ENCODE measurements at regions not wholly inside any gene's neighbourhood (a gene's known extent, or its start where the extent isn't known, plus 50 kb on each side); places are given as distances from the start of the nearest gene placed in this dataset.
A peak's percentile ranks its signal among the peaks of the same experiment; 100 is the strongest.
"Not testable (repeated sequence)": the region's sequence is repeated elsewhere in the genome, so short reads cannot be mapped to it uniquely, and the experiment has no call there.

DNA sequence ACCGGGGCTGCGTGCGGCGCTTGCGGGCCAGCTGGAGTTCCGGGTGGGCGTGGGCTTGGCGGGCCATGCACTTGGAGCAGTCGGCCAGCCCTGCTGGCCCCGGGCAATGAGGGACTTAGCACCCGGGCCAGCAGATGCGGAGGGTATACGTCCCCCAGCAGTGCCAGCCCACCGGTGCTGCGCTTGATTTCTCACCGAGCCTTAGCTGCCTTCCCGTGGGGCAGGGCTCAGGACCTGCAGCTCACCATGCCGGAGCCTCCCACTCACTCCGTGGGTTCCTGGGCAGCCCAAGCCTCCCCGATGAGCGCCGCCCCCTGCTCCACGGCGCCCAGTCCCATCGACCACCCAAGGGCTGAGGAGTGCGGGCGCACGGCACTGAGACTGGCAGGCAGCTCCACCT lies 51.4 kb upstream of the INPP4B start:
- DNase-seq (ENCODE audit: low read depth in 4 of 4, low spot score in 3 of 4) = not testable (repeated sequence)

- DNase-seq (ENCODE audit: low read depth in 4 of 4, low spot score in 3 of 4) = no peak
Measured at GRCh38 chr4:142900622-142901021, 54.5 kb upstream of the INPP4B start.

DNA sequence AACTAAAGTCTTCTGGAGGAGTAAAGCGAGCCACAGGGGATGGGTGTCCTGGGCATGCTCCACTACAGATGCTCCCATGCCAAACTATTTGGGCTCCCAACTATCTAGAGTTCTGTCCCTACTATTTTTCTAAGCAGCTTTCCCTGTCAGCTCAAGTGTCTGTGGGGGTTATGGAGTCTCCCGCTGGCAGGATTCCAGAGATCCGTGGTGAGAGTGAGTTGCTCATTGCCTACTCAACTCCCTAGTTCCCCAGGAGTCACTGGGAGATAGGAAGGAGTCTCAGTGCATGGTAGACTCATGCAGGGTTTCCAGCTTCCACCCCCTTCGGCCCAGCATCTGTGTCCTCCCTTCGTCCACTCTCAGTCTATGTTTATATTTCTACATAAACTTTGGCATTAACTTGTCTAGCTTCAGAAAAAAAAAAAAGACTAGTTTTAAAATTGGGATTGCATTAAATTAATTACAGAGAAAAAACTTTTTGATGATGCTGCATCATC lies 55.1 kb upstream of the INPP4B start:
- no peak for DNase-seq (ENCODE audit: low read depth in 4 of 4, low spot score in 3 of 4)

DNA sequence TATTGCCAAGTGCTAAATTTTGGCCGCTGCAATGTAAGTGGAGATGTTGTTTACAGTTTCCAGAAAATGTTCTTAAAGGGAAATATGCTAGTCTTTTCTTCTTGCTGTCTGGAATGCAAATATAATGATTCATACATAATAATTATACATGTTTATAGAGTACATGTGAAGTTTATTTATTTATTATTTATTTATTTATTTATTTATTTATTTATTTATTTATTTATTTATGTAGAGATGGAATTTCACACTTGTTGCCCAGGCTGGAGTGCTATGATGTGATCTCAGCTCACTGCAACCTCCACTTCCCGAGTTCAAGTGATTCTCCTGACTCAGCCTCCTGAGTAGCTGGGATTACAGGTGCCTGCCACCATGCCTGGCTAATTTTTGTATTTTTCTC lies 57.5 kb upstream of the INPP4B start:
- not testable (repeated sequence) for DNase-seq (ENCODE audit: low read depth in 4 of 4, low spot score in 3 of 4)

- no peak for DNase-seq (ENCODE audit: low read depth in 4 of 4, low spot score in 3 of 4)
Measured at GRCh38 chr4:142909908-142910307, 63.8 kb upstream of the INPP4B start.

- DNase-seq (ENCODE audit: low read depth in 4 of 4, low spot score in 3 of 4) = no peak
Measured at GRCh38 chr4:142913034-142913433, 66.9 kb upstream of the INPP4B start.

- DNase-seq (ENCODE audit: low read depth in 4 of 4, low spot score in 3 of 4) = no peak
Measured at GRCh38 chr4:142913461-142914030, 67.4 kb upstream of the INPP4B start.

DNA sequence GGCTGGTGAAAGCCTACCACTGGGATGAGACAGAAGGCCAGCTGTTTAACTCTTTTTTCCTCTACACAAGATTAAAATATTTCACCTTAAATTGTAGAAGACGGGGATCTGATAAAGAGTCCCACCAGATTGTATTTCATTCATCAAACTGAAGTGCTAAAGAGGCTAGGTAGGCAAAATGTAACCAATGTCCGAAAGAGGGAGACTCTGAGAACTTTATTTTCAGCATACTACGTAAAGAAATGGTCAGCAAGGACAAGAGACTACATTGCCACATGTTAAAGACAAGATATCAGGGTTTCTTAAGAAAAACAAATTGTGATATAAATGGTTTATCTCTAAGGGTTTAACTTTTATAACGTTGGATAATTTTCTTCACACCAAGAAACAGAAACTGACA lies 71.6 kb upstream of the INPP4B start:
- DNase-seq (ENCODE audit: low read depth in 4 of 4, low spot score in 3 of 4) = no peak

DNA sequence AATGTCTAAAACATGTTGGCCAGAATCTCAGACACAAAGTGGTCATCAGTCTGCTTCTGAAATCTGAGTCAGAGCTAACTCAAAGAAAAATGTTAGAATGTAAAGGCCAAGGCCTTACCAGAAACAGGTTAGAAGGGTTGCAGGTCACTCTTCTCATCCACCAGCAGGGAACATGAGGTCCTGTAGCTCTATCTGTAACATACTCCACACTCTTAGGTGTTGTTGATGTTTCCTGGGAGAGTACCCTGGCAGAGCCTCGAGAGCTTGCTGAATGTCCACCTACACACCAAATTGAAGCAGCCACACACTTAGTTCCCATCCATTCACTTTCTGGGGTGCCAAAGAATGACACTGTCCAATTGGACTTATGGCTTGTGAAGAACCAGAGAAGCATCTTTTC lies 76.6 kb upstream of the INPP4B start:
- no peak for DNase-seq (ENCODE audit: low read depth in 4 of 4, low spot score in 3 of 4)

- no peak for DNase-seq (ENCODE audit: low read depth in 4 of 4, low spot score in 3 of 4)
Measured at GRCh38 chr4:142923619-142924018, 77.5 kb upstream of the INPP4B start.

- DNase-seq (ENCODE audit: low read depth in 4 of 4, low spot score in 3 of 4) = no peak
Measured at GRCh38 chr4:142925161-142925560, 79.1 kb upstream of the INPP4B start.

- no peak for DNase-seq (ENCODE audit: low read depth in 4 of 4, low spot score in 3 of 4)
Measured at GRCh38 chr4:142927721-142928120, 81.6 kb upstream of the INPP4B start.

DNA sequence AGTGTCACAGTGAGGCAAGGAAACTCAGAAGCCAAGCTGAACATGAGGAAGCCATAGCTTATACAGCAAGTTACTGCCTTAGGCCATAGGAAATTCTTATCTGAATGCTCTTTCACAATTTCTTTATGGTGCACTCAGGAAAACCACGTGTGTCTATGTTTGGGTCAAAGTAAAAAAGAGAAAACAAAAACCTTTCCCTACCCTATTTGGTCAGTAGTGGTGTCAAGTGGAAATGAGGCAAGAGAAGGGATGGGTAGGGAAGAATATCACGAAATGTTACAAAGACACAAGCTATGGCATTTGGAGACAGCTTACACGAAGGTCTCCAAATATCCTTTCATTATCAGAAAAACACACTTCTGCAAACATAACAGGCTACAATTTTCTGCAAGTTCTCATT lies 83.4 kb upstream of the INPP4B start:
- DNase-seq (ENCODE audit: low read depth in 4 of 4, low spot score in 3 of 4) = no peak

DNA sequence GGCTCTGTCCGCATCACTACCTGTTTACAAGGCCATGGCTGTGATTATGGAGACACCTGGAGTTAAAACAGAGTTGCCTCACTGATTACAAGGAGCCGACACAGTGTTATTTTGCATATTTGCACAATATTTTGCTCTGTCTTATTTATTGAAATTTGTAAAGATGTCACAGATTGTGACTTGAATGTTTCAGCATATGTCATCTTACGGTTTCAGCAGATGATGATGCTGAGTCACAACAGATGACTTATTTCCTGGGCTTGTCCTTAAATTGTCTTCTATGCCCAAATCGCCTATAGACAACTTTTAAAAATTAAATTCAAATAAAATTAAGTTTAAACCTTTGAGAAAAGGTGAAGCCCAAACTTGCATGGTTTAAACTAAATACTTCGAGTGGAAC lies 87.1 kb upstream of the INPP4B start:
- DNase-seq (ENCODE audit: low read depth in 4 of 4, low spot score in 3 of 4) = no peak

- DNase-seq (ENCODE audit: low read depth in 4 of 4, low spot score in 3 of 4) = peak in 1 of 4 donors; percentile 14
Measured at GRCh38 chr4:142940425-142941330, 94.6 kb upstream of the INPP4B start.

DNA sequence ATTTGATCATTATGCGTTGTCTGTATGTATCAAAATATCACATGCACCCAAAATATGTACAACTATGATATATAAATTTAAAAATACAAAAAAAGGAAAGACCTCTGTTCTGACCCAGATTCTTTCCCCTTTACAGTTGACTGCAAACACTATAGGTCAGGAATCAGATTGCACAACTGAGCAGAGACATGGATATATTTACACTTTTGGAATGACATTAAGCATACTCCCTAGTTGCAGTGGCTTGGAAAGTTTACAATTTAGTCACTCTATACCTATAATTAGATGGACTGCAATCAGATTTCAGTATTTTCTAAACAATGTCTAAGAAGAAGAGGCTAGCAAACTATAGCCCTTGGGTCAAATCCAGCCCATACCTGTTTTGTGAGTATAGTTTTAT lies 98.5 kb upstream of the INPP4B start:
- DNase-seq (ENCODE audit: low read depth in 4 of 4, low spot score in 3 of 4) = no peak

DNA sequence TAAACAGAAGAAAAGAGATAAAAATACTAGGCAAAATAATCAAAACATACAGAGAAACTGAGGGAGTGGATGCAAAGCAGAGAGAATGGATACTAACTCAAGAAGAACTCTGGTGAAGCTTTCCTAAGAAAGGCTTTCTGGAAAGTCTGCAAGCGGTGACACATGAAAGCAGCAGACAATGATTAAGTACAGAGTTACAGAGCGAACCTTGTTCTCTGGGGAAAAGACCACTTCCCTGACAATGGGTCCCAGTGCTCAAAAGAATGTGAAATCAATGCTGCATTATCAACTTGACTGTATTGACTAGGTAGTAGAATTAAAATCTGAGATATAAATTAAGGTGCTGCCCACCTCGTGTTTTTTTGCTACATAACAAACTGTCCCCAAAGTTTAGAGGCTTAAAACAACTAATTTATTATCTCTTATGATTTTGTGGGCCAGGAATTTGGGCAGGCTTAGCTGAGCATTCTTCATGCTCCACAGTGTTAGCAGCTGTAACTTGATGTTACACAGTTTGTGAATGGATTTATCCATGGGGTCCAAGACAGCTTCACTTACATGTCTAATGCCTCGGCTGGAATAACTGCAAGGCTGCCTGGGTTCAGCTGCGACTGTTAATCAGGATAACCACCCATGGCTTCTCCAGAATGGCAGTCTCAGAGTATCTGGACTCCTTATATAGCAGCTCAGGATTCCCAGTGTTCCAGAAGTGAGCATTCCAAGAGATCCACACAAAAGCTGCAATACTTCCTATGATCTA lies 106.9 kb upstream of the INPP4B start:
- DNase-seq (ENCODE audit: low read depth in 4 of 4, low spot score in 3 of 4) = no peak

- no peak for DNase-seq (ENCODE audit: low read depth in 4 of 4, low spot score in 3 of 4)
Measured at GRCh38 chr4:142954415-142954814, 108.3 kb upstream of the INPP4B start.

DNA sequence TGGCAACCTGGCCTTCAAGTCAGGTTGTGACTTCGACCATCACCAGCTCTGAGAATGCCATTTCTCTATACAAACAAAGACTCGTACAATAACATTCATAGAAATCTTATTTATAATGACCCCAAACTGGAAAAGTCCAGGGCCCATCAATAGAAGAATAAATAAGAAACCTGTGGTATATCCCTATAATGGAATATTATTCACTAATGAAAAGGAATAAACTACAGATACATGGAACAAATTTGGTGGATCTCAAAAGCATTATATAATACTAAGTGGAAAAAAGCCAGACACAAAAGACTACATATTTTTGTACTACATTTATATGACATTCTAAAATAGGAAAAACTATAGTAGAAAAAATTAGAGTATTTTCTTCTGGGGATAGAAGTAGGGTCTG lies 109.4 kb upstream of the INPP4B start:
- DNase-seq (ENCODE audit: low read depth in 4 of 4, low spot score in 3 of 4) = no peak

GRCh38 chr4:142959173-142959572 lies 113.1 kb upstream of the INPP4B start:
- no peak for DNase-seq (ENCODE audit: low read depth in 4 of 4, low spot score in 3 of 4)

GRCh38 chr4:142960126-142960525 lies 114.0 kb upstream of the INPP4B start:
- DNase-seq (ENCODE audit: low read depth in 4 of 4, low spot score in 3 of 4) = no peak

Measured in left renal pelvis (tissue), 4 donors.